Upper lobe of left lung (tissue), 4 donors: ENCODE measurements at regions not wholly inside any gene's neighbourhood (a gene's known extent, or its start where the extent isn't known, plus 50 kb on each side); places are given as distances from the start of the nearest gene placed in this dataset.

Experiments
- EP300 ChIP-seq, 4 donors: sonication (generic); formaldehyde crosslinking; IDR thresholded peaks; one replicate each; pipeline ENCODE4 v1.5.1; 2017; ENCODE audit warnings: antibody characterized with exemption in 4 of 4, control low read depth in 2 of 4
- POLR2A ChIP-seq, 4 donors: fragments of 450-650 bp; IDR thresholded peaks; one replicate each; pipeline ENCODE4 v1.5.1; 2016 to 2017; ENCODE audit warnings: antibody characterized with exemption in 4 of 4, mild to moderate bottlenecking in 2 of 4
- POLR2AphosphoS5 ChIP-seq, 2 donors: sonication (generic); formaldehyde crosslinking; IDR thresholded peaks; one replicate each; pipeline ENCODE4 v1.5.1; 2017; ENCODE audit warnings: antibody characterized with exemption in 2 of 2
- TF ChIP-seq, protein P1 (sequence below), 6 experiments: fragments of 450-650 bp in 4 of 6; fragments of 200-600 bp in 2 of 6; sonication (generic) in 2 of 6; IDR thresholded peaks; one replicate each; pipeline ENCODE4 v1.5.1; 2016 to 2019; ENCODE audit warnings: antibody characterized with exemption in 6 of 6

GRCh38 chr6:9401960-9402359 is 966.6 kb upstream of the SLC35B3 start:
- TF ChIP-seq POLR2A (IDR thresholded peaks at IDR 0.05) (no peak), POLR2AphosphoS5 (IDR thresholded peaks at IDR 0.05) (no peak), EP300 (IDR thresholded peaks at IDR 0.05) (no peak)
- TF ChIP-seq, protein P1, sequence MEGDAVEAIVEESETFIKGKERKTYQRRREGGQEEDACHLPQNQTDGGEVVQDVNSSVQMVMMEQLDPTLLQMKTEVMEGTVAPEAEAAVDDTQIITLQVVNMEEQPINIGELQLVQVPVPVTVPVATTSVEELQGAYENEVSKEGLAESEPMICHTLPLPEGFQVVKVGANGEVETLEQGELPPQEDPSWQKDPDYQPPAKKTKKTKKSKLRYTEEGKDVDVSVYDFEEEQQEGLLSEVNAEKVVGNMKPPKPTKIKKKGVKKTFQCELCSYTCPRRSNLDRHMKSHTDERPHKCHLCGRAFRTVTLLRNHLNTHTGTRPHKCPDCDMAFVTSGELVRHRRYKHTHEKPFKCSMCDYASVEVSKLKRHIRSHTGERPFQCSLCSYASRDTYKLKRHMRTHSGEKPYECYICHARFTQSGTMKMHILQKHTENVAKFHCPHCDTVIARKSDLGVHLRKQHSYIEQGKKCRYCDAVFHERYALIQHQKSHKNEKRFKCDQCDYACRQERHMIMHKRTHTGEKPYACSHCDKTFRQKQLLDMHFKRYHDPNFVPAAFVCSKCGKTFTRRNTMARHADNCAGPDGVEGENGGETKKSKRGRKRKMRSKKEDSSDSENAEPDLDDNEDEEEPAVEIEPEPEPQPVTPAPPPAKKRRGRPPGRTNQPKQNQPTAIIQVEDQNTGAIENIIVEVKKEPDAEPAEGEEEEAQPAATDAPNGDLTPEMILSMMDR (IDR thresholded peaks at IDR 0.05) = no peak
